Vagina (tissue), 2 donors: ENCODE measurements at regions not wholly inside any gene's neighbourhood (a gene's known extent, or its start where the extent isn't known, plus 50 kb on each side); places are given as distances from the start of the nearest gene placed in this dataset.

Experiments used
- POLR2A ChIP-seq, 2 donors: fragments of 450-650 bp; IDR thresholded peaks; one replicate each; pipeline ENCODE4 v1.6.1; 2017; ENCODE audit warnings: antibody characterized with exemption in 2 of 2, mild to moderate bottlenecking in 2 of 2, moderate library complexity in 2 of 2
- TF ChIP-seq, protein P1 (sequence below), 3 experiments: fragments of 450-650 bp in 2 of 3; fragments of 200-600 bp in 1 of 3; sonication (generic) in 1 of 3; IDR thresholded peaks; one replicate each; pipeline ENCODE4 v1.5.1; 2017 to 2019; ENCODE audit warnings: antibody characterized with exemption in 3 of 3, mild to moderate bottlenecking in 2 of 3, moderate library complexity in 2 of 3

DNA sequence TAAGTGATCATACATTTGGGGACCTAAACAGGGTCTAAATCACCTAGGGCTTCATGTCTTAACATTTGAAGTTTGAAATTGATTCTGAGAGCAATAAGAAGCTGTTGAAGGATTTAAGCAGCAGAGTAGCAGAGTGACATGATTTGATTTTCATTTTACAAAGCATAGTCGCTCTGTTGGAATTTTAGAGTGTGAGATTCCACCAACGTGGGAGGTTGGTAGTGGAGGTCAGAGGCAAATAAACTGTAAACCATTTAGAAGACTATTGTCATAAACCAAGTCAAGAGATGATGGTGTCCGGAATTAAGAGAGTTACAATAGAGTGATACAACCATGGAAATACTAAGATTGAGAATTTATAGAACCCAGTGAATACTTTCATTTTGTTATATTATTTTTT, 52.7 kb upstream of the ZDHHC17 start:
- TF ChIP-seq, protein P1, sequence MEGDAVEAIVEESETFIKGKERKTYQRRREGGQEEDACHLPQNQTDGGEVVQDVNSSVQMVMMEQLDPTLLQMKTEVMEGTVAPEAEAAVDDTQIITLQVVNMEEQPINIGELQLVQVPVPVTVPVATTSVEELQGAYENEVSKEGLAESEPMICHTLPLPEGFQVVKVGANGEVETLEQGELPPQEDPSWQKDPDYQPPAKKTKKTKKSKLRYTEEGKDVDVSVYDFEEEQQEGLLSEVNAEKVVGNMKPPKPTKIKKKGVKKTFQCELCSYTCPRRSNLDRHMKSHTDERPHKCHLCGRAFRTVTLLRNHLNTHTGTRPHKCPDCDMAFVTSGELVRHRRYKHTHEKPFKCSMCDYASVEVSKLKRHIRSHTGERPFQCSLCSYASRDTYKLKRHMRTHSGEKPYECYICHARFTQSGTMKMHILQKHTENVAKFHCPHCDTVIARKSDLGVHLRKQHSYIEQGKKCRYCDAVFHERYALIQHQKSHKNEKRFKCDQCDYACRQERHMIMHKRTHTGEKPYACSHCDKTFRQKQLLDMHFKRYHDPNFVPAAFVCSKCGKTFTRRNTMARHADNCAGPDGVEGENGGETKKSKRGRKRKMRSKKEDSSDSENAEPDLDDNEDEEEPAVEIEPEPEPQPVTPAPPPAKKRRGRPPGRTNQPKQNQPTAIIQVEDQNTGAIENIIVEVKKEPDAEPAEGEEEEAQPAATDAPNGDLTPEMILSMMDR (IDR thresholded peaks at IDR 0.05): no peak
- no peak for TF ChIP-seq POLR2A (IDR thresholded peaks at IDR 0.05)
